HCT116 (cell line): ENCODE measurements at regions not wholly inside any gene's neighbourhood (a gene's known extent, or its start where the extent isn't known, plus 50 kb on each side); places are given as distances from the start of the nearest gene placed in this dataset.

Experiments used
- ATAC-seq: fragments of 200-7000 bp; cut with Tn5 transposase; 2 replicates; pipeline ENCODE4 v1.9.1; 2020; ENCODE audit warnings: mild to moderate bottlenecking, moderate library complexity
- BruUV-seq: library from RNA; stranded (reverse); fragments of 400-500 nt; replicated peaks from 2 replicates; lab custom pipeline; 2021; lab: Mats Ljungman, UMichigan
- CTCF ChIA-PET: fragments of 300-600 bp; sonication (Branson Sonifier 250); formaldehyde crosslinking; loops from one replicate; lab custom pipeline; 2021; ENCODE audit warnings: antibody characterized with exemption; lab: Charles Lee
- POLR2A ChIA-PET: fragments of 300-600, 350-600 bp; sonication (Branson Sonifier 250); formaldehyde crosslinking; loops from one replicate; lab custom pipeline; 2021; ENCODE audit warnings: antibody characterized with exemption; lab: Charles Lee
- RAD21 ChIA-PET, 2 experiments: fragments of 300-600 bp; sonication (Branson Sonifier 250); formaldehyde crosslinking; loops; one replicate each; lab custom pipeline; 2023; ENCODE audit warnings: low total read pairs in 2 of 2; ENCODE audit not compliant: uncharacterized antibody in 2 of 2, unreplicated experiment in 2 of 2, low non-redundant PET in 1 of 2; lab: Charles Lee
- DNase-seq: peaks from one replicate; pipeline ENCODE4 v3.0.0-alpha.2; 2010; ENCODE audit warnings: low read depth, low spot score
- H2AFZ ChIP-seq: fragments of 200-600 bp; shearing (Covaris generic), sonication (generic); 2 replicates; pipeline ENCODE4 v1.6.1; 2017; ENCODE audit warnings: low read depth, mixed run types, mixed read lengths, antibody characterized with exemption, low read length; ENCODE audit not compliant: poor library complexity, severe bottlenecking
- H3K27ac ChIP-seq: 2 replicates; pipeline ENCODE4 v1.5.1; 2012; ENCODE audit warnings: low read depth, low read length
- H3K27me3 ChIP-seq: fragments of 200-600 bp; sonication (generic); 2 replicates; pipeline ENCODE4 v1.6.1; 2016; ENCODE audit warnings: mixed run types, low read length, mixed read lengths; ENCODE audit not compliant: insufficient read depth
- H3K36me3 ChIP-seq, 2 experiments: fragments of 200-500 bp in 1 of 2; fragments of 200-600 bp in 1 of 2; sonication (Bioruptor generic) in 1 of 2; sonication (generic) in 1 of 2; 2 replicates each; pipeline versions ENCODE4 v1.5.1 to v1.6.1; 2014 to 2016; ENCODE audit warnings: low read length in 2 of 2, inconsistent platforms in 1 of 2, mixed read lengths in 1 of 2, mixed run types in 1 of 2; ENCODE audit not compliant: insufficient read depth in 2 of 2, control insufficient read depth in 1 of 2
- H3K4me1 ChIP-seq, 2 experiments: fragments of 200-600 bp in 1 of 2; sonication (generic) in 1 of 2; 2 replicates each; pipeline versions ENCODE4 v1.5.1 to v1.6.1; 2012 to 2017; ENCODE audit warnings: low read length in 2 of 2, inconsistent platforms in 1 of 2, mild to moderate bottlenecking in 1 of 2, mixed read lengths in 1 of 2, mixed run types in 1 of 2, moderate library complexity in 1 of 2; ENCODE audit not compliant: insufficient read depth in 2 of 2, control insufficient read depth in 1 of 2
- H3K4me2 ChIP-seq: fragments of 200-600 bp; sonication (generic); 2 replicates; pipeline ENCODE4 v1.6.1; 2017; ENCODE audit warnings: mixed run types, low read length, mixed read lengths
- H3K4me3 ChIP-seq, 2 experiments: fragments of 200-600 bp in 1 of 2; sonication (generic) in 1 of 2; replicated peaks in 1 of 2; 2 replicates each; pipeline ENCODE4 v1.5.1; 2011 to 2016; ENCODE audit warnings: low read length in 2 of 2, control low read depth in 1 of 2, low read depth in 1 of 2, mild to moderate bottlenecking in 1 of 2, mixed read lengths in 1 of 2, mixed run types in 1 of 2
- H3K79me2 ChIP-seq: fragments of 200-600 bp; sonication (generic); 2 replicates; pipeline ENCODE4 v1.6.1; 2017; ENCODE audit warnings: mild to moderate bottlenecking, mixed run types, low read length, moderate library complexity, mixed read lengths; ENCODE audit not compliant: insufficient read depth
- H3K9ac ChIP-seq: fragments of 200-600 bp; sonication (generic); 2 replicates; pipeline ENCODE4 v1.6.1; 2016; ENCODE audit warnings: low read length, mixed read lengths
- H3K9me2 ChIP-seq: fragments of 200-600 bp; sonication (generic), shearing (Covaris generic); 2 replicates; pipeline ENCODE4 v1.6.1; 2017; ENCODE audit warnings: mixed run types, mild to moderate bottlenecking, moderate library complexity; ENCODE audit not compliant: insufficient read depth
- H3K9me3 ChIP-seq, 2 experiments: fragments of 200-500 bp in 1 of 2; fragments of 200-600 bp in 1 of 2; sonication (Bioruptor generic) in 1 of 2; sonication (generic) in 1 of 2; 2 replicates each; pipeline ENCODE4 v1.6.1; 2014 to 2017; ENCODE audit warnings: low read length in 2 of 2, mixed read lengths in 2 of 2, inconsistent platforms in 1 of 2, low read depth in 1 of 2, mild to moderate bottlenecking in 1 of 2, mixed run types in 1 of 2, moderate library complexity in 1 of 2; ENCODE audit not compliant: control insufficient read depth in 1 of 2, insufficient read depth in 1 of 2
- H4K20me1 ChIP-seq: fragments of 200-600 bp; sonication (generic), shearing (Covaris generic); 2 replicates; pipeline ENCODE4 v1.6.1; 2017; ENCODE audit warnings: mixed run types, mild to moderate bottlenecking, moderate library complexity; ENCODE audit not compliant: insufficient read depth
- CBX3 ChIP-seq: IDR thresholded peaks from 2 replicates; pipeline ENCODE4 v1.6.1; 2012; ENCODE audit warnings: low read depth
- CEBPB ChIP-seq: IDR thresholded peaks from 2 replicates; pipeline ENCODE4 v1.6.1; 2012; ENCODE audit warnings: low read depth
- ELF1 ChIP-seq: IDR thresholded peaks from 2 replicates; pipeline ENCODE4 v1.6.1; 2012; ENCODE audit warnings: low read depth, borderline replicate concordance
- EZH2phosphoT487 ChIP-seq: fragments of 200-600 bp; IDR thresholded peaks from 2 replicates; pipeline ENCODE4 v1.6.1; 2018; ENCODE audit warnings: antibody characterized with exemption, borderline replicate concordance
- MAX ChIP-seq: IDR thresholded peaks from 2 replicates; pipeline ENCODE4 v1.6.1; 2012
- POLR2AphosphoS5 ChIP-seq: IDR thresholded peaks from 2 replicates; pipeline ENCODE4 v1.6.1; 2011; ENCODE audit warnings: mild to moderate bottlenecking, low read depth, low read length, moderate library complexity
- SIN3A ChIP-seq: IDR thresholded peaks from 2 replicates; pipeline ENCODE4 v1.6.1; 2012; ENCODE audit warnings: low read depth
- SP1 ChIP-seq: IDR thresholded peaks from 2 replicates; pipeline ENCODE4 v1.6.1; 2012; ENCODE audit warnings: low read depth
- YY1 ChIP-seq: IDR thresholded peaks from 2 replicates; pipeline ENCODE4 v1.6.1; 2011; ENCODE audit warnings: low read length, low read depth, moderate library complexity, mild to moderate bottlenecking; ENCODE audit not compliant: insufficient replicate concordance; ENCODE audit errors: extremely low read depth
- ZBTB33 ChIP-seq: IDR thresholded peaks from 2 replicates; pipeline ENCODE4 v1.6.1; 2011; ENCODE audit warnings: mild to moderate bottlenecking, low read length, moderate library complexity; ENCODE audit not compliant: insufficient replicate concordance; ENCODE audit errors: extremely low read depth
- ZFX ChIP-seq: fragments of 450-650 bp; IDR thresholded peaks from 2 replicates; pipeline ENCODE4 v1.6.1; 2017
- ZNF274 ChIP-seq: fragments of 200-500 bp; sonication (Bioruptor generic); IDR thresholded peaks from 2 replicates; pipeline ENCODE4 v1.6.1; 2014; ENCODE audit warnings: mild to moderate bottlenecking, low read depth, low read length, inconsistent platforms
- intact Hi-C: fragments of 100-400 bp; cut with micrococcal nuclease; formaldehyde crosslinking; loops from 2 replicates; pipeline ENCODE4 v1.10.0; 2022
- TF ChIP-seq, protein P1 (sequence below), 3 experiments: fragments of 200-600 bp in 1 of 3; sonication (generic) in 1 of 3; IDR thresholded peaks in 2 of 3; conservative IDR thresholded peaks in 1 of 3; 2 replicates each; pipeline ENCODE4 v1.5.1; 2012 to 2017; ENCODE audit warnings: low read depth in 2 of 3, low read length in 2 of 3, antibody characterized with exemption in 1 of 3, borderline replicate concordance in 1 of 3, control low read depth in 1 of 3, mild to moderate bottlenecking in 1 of 3, mixed read lengths in 1 of 3, mixed run types in 1 of 3, moderate library complexity in 1 of 3; ENCODE audit not compliant: insufficient read depth in 1 of 3
- TF ChIP-seq, protein P2 (sequence below): IDR thresholded peaks from 2 replicates; pipeline ENCODE4 v1.6.1; 2012

- no peaks in the 10 kb centered on the region for H3K79me2 ChIP-seq
- no TSS peak for BruUV-seq
- no peak overlapping the region for H3K4me2 ChIP-seq
- no peaks in the 10 kb centered on the region for H3K4me1 ChIP-seq
- POLR2A ChIA-PET, result no interaction called here
- TF ChIP-seq, protein P1, sequence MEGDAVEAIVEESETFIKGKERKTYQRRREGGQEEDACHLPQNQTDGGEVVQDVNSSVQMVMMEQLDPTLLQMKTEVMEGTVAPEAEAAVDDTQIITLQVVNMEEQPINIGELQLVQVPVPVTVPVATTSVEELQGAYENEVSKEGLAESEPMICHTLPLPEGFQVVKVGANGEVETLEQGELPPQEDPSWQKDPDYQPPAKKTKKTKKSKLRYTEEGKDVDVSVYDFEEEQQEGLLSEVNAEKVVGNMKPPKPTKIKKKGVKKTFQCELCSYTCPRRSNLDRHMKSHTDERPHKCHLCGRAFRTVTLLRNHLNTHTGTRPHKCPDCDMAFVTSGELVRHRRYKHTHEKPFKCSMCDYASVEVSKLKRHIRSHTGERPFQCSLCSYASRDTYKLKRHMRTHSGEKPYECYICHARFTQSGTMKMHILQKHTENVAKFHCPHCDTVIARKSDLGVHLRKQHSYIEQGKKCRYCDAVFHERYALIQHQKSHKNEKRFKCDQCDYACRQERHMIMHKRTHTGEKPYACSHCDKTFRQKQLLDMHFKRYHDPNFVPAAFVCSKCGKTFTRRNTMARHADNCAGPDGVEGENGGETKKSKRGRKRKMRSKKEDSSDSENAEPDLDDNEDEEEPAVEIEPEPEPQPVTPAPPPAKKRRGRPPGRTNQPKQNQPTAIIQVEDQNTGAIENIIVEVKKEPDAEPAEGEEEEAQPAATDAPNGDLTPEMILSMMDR (IDR thresholded peaks at IDR 0.05 in 2 of 3, conservative IDR thresholded peaks at IDR 0.05 in 1 of 3; ENCODE audit: borderline replicate concordance in 1 of 3, insufficient read depth in 1 of 3, low read depth in 2 of 3, low read length in 2 of 3), result no peak
- TF ChIP-seq SIN3A (no peak), ELF1 (no peak), CEBPB (no peak), ZFX (no peak)
- CTCF ChIA-PET, result no interaction called here
- H3K27me3 ChIP-seq, result no peaks in the 10 kb centered on the region
- H3K9me2 ChIP-seq, result no peaks in the 10 kb centered on the region
- no peaks in the 10 kb centered on the region for H4K20me1 ChIP-seq
- H3K36me3 ChIP-seq, result no peaks in the 10 kb centered on the region
- no peak overlapping the region for H2AFZ ChIP-seq
- no peak overlapping the region for H3K9ac ChIP-seq
- RAD21 ChIA-PET, result no interaction called here
- intact Hi-C loops, result no loop called here
- no peak for ATAC-seq
- H3K9me3 ChIP-seq, result peaks cover 4 to 19% of the 10 kb centered on the region in 2 experiments; a peak in 2 of 4 replicates
- H3K4me3 ChIP-seq, result no peak overlapping the region
- H3K27ac ChIP-seq, result no peak overlapping the region
- no peak for DNase-seq
These were observed 174.5 kb upstream of the TRPC4 start for GRCh38 chr13:38044067-38044466.

DNA sequence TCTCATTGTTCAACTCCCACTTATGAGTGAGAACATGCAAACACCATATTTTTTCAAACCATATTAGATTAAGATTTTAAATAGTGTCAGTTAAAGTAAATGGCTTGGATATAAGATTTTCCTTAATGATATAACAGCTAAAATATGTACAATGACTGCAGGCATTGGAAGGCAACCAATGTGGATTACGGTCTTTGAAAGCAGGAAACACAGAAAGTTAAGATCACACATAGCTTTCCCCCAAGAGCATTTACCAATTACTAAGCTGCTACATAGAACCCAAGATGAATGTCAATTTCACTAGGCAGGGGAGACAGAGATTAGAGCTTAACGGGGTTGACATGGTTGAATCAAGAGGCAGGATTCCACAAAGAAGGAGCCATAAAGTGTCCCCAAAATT lies 173.2 kb upstream of the TRPC4 start:
- H3K4me1 ChIP-seq, result no peaks in the 10 kb centered on the region
- H3K27ac ChIP-seq, result no peak overlapping the region
- H3K4me2 ChIP-seq, result no peak overlapping the region
- H3K9me3 ChIP-seq, result peaks cover 4 to 19% of the 10 kb centered on the region in 2 experiments; a peak in 2 of 4 replicates
- intact Hi-C loops, result no loop called here
- ATAC-seq (no peak), DNase-seq (no peak)
- H2AFZ ChIP-seq, result no peak overlapping the region
- no peaks in the 10 kb centered on the region for H3K36me3 ChIP-seq
- ChIA-PET POLR2A (no interaction called here), RAD21 (no interaction called here), CTCF (no interaction called here)
- no peaks in the 10 kb centered on the region for H3K9me2 ChIP-seq
- no peak overlapping the region for H3K4me3 ChIP-seq
- no peaks in the 10 kb centered on the region for H3K79me2 ChIP-seq
- no TSS peak for BruUV-seq
- H3K27me3 ChIP-seq, result no peaks in the 10 kb centered on the region
- no peak overlapping the region for H3K9ac ChIP-seq
- no peaks in the 10 kb centered on the region for H4K20me1 ChIP-seq
- TF ChIP-seq MAX, result no peak
- TF ChIP-seq ZBTB33, result no peak
- TF ChIP-seq, protein P2, sequence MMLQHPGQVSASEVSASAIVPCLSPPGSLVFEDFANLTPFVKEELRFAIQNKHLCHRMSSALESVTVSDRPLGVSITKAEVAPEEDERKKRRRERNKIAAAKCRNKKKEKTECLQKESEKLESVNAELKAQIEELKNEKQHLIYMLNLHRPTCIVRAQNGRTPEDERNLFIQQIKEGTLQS, result no peak
- TF ChIP-seq POLR2AphosphoS5, result no peak
- TF ChIP-seq SP1, result no peak
- no peak for TF ChIP-seq ZNF274
- no peak for TF ChIP-seq YY1
- no peak for TF ChIP-seq CBX3
- no peak for TF ChIP-seq EZH2phosphoT487
